HPDE6-E6E7 (cell line): ENCODE measurements at regions not wholly inside any gene's neighbourhood (a gene's known extent, or its start where the extent isn't known, plus 50 kb on each side); places are given as distances from the start of the nearest gene placed in this dataset.

Experiments
- DNase-seq: peaks from one replicate; pipeline ENCODE4 v3.0.0; 2011; ENCODE audit warnings: missing footprints; ENCODE audit errors: extremely low spot score

DNA sequence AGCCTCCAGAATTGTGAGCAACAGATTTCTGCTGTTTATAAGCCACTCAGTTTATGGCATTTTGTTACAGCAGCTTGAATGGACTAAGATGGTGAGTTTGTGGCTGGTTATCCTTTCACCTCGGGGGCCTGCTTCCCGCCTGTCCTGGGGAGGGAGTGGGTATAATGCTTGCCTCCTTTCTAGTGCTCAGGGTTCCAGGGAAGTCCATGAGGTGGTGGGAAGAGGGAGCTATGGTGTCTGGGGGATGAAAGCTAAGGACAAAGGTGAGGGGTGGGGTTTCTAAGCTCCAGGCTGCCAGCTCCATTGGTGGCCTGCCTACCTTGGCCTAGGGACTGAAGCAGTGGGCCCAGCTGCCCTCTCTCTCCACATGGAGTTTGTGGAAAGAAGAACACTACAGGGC is 50.2 kb upstream of the SDK2 start:
- DNase-seq: no peak

DNA sequence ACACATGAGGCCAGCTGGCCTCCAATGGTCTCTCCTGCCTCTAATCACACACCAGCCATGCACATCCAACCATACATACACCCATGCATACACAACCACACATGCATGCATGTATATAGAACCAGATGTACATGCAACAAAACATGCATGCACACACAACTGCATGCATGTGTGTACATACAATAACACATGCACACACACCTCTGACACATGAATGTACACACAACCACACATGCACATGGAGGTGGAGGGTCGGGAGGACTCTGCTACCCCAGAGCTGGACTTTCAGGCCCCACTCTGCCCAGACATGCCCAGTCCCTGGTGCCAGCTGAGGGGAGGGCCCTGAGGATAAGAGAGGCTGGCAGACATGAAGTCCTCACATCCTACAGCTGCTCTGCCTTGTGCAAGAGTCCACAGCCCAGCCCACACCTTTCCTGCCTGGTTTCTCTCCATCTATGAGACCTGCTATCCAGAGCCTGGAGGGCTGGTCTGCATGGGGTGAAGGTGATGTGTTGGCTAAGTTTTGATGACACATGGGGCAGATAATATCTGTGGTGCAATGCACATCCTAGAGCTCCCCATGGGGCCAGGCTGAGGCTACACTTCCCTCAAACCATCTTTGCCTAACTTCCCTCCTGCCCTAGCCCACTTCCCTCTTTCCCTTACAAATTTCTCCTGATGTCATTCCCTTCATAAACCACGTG is 50.9 kb upstream of the SDK2 start:
- DNase-seq: no peak

DNA sequence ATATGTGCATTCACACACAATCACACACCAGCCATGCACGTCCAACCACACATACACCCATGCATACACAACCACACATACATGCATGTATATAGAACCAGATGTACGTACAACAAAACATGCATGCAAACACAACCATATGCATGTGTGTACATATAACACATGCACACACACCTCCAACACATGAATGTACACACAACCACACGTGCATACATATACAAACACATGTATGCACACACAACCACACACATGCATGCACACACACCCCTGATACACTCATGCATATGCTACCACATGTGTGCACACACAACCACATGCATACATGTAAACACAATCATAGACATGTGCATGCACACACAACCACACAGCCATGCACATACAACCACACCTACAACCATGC is 52.0 kb upstream of the SDK2 start:
- DNase-seq: no peak

DNA sequence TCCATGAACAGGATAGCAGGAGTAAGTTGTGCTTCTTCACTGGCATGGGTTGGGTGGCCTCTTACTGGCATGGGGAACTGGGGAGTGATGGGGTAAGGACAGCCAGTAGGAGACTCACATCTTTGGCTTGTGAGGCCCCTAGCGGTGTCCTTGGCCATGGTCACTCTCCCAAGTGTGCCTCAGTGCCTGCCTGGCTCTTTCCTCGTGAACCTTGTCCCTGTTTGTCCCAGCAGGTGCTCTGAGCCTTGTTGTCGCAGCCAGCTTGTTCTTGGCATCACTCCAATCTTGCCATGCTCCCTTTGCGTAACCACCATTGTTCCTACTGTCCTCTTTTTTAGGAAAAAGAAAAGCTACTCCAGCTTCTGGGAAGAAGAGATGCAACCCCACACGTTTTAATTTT is 53.6 kb upstream of the SDK2 start:
- DNase-seq: no peak

DNA sequence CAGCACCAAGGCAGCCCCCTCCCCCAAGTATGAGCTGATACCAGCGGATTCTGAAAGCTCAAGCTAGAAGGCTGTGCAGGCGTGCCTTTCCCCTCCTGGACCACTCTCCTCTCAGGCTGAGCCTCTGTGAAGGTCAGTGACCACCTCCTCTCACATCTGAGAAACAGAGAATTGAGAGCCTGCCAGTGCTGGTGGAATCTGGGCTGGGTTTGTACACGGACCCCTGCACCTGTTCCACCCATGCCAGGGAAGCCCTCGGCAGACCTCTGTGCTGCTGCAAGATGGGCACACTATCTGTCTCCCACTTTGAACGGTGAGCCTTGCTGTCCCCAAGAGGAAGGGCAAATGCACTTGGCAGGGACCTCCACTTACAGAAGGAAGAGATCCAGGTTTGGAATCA is 54.7 kb upstream of the SDK2 start:
- no peak for DNase-seq

DNA sequence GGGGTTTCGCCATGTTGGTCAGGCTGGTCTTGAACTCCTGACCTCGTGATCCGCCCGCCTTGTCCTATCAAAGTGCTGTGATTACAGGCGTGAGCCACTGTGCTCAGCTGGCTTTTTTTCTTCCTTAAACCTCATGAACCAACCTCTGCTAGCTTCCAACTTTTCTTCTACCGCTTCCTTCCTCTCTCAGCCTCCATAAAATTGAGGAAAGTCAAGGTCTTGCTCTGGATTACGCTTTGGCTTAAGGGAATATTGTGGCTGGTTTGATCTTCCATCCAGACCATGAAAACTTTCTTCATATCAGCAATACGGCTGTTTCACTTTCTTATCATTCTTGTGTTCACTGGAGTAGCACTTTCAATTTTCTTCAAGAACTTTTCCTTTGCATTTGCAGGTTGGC is 57.5 kb upstream of the SDK2 start:
- no peak for DNase-seq

DNA sequence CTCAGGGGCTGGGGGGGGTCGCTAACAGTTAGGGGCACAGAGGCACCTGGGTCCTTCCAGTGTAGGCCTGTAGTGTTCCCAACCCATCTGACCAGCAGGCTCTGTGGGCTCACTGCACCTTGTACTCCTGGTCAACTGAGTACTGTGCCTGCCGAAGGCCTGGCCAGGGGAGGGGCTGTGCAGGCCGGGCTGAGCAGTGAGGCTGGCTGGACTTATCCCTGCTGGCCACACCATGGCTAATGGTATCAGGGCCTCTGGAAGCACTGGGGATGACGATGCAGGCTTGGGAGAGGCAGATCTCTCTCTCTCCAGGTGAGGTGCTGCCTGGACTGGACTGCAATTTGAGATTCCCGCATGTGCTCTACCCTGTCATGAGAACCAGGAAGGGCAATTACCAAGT is 58.9 kb upstream of the SDK2 start:
- no peak for DNase-seq

DNA sequence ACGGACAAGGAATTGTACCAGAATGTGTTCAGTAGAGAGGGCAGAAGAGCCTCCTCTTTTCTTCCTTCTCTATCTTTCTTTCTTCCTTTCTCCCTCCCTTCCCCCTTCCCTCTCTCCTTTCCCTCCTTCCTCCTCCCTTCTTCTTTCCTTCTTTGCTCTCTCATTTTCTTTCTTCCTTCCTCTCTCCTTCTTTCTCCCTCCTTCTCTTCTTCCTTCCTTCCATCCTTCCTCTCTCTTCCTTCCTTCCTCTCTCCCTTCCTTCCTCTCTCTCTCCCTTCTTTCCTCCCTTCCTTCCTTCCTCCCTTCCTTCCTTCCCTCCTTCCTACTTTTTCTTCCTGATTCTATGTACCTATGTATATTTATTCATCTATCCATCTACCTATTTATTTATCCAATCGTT is 59.7 kb upstream of the SDK2 start:
- DNase-seq: no peak

DNA sequence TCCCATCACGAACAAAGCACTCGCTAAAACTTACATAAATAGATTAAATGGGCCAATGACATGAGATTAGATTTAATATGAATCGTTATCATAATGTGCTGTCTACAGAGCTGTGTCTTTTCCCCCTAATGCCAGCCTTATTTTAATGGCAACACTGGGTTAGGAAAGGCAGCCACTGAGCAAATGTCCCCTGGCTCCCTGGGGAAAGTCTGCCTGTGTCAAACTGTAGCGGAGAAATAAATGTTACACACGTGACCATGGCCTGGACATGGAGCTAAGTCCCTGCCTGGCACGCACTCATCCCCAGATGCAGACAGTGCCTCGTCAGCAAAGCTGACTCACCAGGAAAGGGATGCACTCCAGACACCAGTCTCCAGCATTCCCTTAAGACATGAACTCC is 61.3 kb upstream of the SDK2 start:
- no peak for DNase-seq

DNA sequence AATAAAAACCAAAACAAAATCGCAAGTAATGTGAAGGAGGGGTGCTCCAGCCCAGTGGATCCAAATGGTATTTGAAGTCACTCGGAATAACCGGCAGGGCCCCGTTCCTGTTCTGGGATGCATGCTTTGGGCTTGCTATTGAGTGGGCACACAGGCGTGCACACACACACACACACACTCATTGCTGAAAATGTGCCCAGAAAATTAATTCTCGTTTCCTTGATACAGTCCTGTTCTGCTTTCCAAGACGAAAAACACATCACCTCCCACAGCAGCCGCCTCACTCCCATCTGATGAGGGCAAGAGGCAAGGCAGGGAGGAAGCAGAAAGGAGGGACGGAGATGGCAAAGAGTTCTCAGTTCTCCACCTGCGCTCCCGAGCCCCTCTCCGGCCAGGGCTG is 62.2 kb upstream of the SDK2 start:
- DNase-seq: no peak

DNA sequence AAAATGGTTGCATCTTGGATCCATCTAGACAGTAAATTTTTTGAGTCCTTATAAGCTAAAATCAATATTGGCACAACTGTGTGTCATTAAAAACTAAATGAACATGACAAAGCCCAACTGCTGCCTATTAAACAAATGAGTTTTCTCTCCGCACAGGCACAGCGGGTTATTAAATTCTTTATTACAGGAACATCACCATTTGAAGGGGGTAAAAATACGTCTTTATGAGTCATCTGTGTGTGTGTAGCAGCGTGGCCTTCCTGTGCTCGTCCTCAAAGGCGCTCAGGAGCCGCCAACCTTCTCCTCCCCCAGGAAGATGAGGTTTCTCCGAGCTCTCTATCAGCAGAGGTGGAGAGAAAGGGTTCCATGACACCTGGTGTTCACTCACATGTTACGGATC is 62.6 kb upstream of the SDK2 start:
- no peak for DNase-seq

DNA sequence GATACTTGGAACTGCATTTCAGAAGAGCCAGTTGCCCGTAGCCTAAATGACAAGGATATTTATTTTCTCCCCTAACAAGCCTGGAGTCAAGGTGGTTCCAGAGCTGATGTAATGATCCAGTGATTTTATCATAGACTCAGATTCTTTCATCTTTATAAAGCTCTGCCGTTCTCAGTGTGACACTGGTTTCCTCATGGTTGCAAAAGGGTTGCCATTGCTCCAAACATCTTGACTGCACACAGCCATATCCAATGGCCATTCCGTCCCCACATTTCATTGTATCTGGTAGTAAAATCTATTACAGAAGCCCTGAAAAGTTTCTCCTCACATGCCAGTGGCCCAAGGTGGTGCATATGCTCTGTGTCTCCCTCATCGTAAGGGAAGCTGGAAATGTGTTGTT is 63.1 kb upstream of the SDK2 start:
- DNase-seq: no peak

DNA sequence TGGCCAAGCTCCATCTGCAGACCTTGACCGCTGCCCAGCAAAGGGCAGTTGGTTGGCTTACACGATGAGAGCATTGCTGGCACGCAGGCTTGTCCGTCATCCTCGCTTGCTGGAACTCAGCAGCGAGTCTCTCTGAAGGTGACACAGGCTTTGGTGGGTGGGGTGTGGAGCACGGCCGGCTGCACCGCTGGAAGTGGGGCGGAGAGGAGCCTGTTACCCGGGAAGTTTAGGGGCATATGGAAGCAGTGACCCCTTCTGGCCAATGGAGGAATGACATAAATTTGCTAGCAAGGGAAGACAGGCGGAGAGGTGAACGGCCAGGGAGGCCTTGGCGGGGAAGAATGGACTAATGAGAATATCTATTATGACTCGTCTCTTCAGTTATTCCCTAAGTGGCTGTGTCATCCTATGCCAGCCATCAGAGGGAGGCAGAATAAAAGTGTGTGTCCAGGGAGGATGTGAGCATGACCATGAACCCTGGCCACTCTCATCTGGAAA is 65.9 kb upstream of the SDK2 start:
- peak; percentile 15 for DNase-seq

DNA sequence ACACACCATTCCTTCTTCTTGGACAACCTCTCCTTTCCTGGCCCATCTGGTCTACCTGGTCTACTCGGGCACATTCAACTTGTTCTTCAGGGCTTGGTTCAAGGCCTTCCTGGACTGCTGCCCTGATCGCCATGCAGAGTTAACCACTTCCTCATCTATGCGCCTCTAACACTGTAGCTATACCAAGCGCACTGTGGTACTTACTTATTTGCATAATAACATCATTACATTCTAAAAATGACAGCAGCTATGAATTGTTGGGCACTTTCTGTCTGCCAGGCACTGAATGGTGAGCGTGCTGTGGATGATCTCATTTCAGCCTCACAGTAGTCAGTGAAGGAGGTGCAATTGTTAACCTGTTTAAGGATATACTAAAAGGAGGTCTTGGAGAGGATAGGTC is 66.9 kb upstream of the SDK2 start:
- no peak for DNase-seq

DNA sequence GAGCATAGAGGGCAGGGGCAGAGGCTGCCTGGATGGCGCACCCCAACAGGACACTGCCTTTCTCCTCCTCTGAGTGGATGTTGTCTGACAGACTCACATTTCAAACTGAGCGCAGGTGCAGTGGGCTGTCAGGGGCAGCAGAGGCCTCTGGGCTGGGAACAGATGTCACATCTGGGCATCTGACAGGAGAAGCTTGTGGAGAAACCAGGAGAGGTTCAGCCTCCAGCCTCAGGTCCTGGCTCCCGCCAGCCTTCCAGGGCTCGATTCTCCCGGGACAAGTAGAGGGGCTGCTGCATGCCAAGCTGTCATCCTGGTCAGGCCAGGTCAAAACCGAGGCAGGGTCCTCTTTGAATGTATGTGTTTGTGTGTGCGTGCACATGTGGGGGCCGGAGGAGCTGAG is 67.7 kb upstream of the SDK2 start:
- no peak for DNase-seq

DNA sequence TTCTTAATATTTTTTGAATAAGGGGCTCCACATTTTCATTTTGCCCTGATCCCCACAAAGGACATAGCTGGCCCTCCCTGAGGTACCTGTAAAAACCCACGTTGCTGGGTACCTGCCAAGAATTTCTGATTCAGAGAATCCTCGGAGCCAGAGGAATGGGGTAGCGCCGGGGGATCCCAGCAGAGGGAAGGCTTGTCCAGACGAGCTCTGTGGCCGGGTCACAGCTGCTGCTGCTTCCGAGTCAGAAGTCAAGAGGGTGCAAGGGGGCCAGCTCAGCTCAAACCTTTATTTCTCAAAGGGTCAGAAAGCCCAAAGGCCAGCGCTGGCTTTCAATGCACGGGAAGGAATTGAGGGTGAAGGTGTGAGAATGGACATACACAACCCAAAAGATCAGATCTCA is 68.9 kb upstream of the SDK2 start:
- no peak for DNase-seq

DNA sequence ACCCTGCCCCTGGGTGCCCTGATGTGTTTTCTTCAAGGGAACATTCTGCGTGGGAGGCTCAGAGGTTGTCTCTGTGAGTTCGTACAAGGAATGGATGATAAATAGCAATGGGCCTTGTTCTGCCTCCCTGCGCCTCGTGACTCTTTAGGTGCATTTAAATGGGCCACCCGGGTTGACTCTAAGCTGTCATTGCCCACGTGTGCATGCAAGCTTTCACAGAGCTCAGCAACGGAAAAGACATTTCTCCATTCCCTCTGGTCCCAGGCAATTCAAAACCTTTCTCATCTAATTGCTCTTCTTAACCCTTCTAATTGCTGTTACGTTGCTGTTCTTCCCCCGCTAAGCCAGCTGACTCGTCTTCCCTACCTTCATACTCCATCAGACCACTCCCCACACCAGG is 71.5 kb upstream of the SDK2 start:
- DNase-seq: no peak

DNA sequence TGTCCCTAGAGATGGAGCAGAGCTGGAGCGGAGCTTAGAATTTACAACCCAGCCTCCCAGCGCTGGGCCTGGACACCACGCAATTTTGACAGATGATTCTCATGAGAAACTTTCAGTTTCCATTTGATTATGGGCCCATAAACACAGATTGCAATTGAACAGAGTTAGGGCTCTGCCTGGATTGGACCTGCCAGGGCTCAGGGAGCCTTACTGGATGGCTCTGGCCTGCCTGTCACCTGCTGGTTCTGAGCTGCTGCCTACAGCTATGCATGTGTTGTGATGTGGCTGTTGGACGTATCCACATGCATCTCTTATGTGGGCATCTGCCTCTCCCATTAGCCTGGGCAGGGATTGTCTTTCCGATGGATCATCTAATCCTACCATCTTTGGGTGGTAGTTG is 73.4 kb upstream of the SDK2 start:
- DNase-seq: no peak

DNA sequence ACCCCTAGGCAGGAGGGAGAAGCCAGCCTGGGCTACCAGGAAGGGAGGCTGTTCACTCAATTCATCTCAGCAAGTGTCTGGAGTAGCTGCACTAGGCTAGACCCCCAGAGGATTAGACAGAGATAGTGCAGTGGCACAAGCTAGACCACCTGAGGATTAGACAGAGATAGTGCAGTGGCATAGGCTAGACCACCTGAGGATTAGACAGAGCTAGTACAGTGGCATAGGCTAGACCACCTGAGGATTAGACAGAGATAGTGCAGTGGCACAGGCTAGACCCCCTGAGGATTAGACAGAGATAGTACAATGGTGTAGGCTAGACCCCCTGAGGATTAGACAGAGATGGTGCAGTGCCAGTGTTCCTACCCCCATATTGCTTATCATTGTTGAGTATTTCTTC is 74.1 kb upstream of the SDK2 start:
- no peak for DNase-seq

DNA sequence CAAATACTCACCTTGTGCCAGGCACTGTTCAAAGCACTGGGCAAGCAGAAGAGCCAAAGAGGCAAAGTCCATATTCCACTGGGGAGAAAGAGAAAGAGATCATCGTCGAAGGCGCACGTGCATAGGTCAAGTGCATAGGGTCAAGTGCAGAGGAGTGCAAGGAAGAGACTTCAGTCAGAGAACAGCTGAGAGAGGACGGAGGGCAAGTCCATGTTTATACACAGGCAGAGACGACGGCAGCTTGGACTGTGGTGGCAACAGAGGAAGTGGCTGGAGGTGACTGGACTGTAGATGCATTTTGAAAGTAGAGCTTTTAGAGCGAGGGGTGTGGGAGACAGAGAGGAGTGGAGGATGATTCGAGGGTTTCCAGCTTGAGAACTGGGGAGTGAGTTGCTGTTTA is 74.7 kb upstream of the SDK2 start:
- DNase-seq: no peak

DNA sequence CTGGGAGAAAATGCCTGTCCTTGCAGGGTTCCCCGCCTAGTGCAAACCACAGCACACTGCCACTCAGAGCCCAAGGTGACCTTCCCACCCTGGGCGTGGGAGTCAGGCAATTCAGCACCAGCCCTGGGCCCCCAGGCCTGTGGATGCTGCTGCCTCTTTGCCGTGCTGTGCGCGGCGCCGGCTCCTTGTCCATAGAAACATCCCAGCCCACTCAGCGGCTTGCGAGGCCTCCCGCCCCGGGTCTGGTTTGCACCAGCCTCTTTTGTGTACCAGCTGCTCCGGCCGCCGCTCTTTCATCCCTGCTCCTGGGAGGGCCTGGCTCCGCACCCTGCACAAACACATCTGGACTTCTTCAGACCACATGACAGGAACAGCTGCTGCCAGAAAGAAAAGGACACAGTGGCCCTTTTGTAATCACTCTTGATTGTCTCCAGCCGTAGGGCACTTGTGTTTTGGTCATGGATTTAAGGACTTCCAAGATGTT is 75.4 kb upstream of the SDK2 start:
- DNase-seq: no peak

DNA sequence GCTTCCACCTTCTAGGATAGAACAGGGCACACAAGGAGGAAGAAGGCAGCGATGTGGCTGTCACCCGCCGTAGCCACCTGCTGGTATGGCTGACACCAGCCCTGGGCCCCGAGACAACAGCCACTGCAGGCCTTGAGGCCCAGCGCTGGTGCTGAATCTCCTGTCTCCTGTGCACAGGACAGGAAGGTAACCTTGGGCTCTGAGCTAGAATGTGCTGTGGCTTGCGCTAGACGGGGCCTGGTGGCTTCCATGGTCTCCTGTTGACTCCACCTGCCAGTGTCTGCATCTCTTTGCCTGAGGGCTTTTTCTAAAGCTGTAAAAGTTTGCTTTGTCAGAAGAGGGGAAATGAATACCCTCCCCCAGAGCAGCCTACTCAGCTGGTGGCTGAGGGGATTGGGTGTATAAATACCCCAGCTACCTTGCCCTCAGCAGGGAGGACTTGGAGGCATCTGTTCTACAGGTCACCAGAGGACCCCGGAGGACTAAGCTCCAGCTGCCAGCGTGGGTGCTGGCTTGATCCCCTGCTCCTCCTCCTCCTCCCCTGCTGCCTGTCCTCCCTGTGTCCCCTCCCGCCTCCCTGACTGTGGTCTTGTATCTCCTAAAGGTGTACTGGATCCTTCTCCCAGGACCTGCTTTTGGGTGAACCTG is 76.1 kb upstream of the SDK2 start:
- no peak for DNase-seq

DNA sequence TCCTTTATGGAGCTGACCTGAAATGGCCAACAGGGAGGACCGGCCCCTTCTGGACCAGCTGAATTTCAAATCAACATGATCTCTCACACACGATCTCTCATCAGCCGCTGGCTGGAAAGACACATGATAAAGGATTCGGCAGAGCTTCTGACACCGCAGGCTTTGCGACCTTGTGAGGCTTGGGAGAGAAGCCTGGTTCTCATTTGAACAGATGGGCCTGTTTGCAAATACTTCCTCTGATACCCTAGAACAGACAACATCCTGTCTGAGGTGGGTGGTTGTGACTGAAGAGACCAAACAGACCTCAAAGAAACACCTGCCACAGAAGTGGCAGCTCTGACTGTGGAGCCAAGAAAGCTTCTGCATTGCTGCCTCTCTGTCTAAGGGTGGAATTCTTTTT is 77.9 kb upstream of the SDK2 start:
- DNase-seq: no peak

DNA sequence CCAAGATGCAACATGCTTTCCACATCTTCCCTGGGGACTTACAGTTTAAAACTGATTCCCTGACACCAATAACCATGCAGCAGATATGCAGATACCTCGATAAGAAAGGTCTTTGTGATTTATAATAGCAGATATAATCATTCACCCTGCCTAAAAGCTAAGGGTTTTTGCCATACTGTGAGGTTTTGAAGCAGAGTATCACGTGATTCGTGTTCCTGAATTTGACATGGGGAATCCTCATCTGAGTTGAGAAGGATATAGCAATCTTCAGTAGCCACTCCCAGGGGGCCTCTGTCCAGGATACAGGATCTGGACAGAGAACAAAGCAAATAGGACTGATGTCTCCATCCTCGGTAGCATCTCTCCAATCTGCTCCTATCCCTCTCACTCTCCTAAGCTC is 79.1 kb upstream of the SDK2 start:
- no peak for DNase-seq
